Right lung (tissue), 2 donors: ENCODE measurements at regions not wholly inside any gene's neighbourhood (a gene's known extent, or its start where the extent isn't known, plus 50 kb on each side); places are given as distances from the start of the nearest gene placed in this dataset.

Experiments used
- DNase-seq, 2 donors: peaks; one replicate each; pipeline ENCODE4 v3.0.0-alpha.2; 2013

DNA sequence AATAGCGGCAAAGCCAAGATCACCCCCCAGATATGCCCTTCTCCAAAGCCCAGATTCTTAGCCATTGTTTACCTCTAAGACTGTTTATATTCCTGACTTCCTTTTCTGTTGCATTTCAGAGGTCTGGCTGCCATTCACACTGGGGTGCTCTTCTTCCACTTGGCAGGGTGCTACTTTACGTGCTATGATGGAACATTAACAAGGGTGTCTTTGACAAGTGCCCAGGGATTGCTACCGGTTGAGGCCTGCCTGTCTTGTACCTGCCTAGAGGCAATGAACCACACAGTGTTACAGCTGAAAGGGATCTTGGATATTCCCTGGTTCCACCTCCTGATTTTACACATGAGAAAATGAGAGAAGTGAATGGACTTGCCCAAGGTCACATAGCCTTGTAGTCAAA, 352.1 kb upstream of the KIF2A start:
- DNase-seq = no peak

DNA sequence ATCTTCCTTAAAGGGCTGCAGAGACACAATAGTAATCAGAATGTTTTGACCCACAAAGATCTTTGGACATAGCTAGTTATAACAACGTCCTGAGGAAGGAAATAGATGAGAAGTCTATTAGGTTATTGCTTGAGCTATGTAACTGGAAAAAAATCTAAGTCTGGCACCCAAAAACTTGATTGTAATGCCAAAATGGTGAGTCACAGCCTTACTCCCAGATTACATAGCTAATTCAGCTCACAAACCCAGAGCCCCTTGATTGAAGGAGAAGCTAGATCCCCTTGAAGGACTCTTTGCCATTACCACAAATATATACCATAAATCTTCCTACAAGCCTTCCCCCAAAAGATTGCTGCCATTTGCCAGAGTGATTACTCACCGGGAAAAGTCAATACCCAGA, 341.8 kb upstream of the KIF2A start:
- DNase-seq = no peak

DNA sequence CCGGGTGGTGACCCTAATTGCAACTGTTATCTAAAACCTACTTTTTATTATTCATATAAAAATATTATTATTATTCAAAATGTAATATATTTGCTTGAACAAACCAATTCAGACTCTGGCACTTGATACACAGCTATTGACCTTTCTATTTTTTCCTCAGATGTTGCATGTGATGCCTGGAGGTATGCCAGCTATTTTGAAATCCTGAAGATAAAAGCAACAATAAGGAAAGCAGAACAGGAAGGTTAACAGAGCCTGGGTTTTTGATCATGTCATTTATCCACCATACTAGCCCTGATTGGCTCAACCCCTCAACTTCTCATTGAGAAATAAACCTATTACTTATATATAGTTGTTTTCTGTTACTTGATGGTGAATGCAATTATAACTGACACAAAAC, 340.9 kb upstream of the KIF2A start:
- DNase-seq = peak in 1 of 2 donors; percentile 3

DNA sequence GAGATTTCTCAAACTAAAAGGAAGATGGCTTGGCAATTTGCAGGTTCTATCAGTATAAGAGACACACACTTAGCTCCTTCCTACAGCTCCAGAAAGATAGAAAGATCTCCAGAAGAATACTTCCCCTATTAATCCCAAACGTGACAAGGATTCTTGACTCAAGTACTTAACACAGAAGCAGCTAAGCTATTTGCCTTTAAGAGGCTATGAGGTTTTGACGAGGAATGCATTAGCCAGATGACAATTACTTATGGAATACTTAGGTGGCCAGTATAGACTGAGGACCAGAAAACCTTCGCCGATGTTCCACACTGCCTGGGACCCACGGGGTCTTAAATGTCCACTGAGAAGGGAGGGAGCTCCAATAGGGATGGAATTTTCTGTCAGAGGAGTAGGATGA, 340.5 kb upstream of the KIF2A start:
- no peak for DNase-seq

DNA sequence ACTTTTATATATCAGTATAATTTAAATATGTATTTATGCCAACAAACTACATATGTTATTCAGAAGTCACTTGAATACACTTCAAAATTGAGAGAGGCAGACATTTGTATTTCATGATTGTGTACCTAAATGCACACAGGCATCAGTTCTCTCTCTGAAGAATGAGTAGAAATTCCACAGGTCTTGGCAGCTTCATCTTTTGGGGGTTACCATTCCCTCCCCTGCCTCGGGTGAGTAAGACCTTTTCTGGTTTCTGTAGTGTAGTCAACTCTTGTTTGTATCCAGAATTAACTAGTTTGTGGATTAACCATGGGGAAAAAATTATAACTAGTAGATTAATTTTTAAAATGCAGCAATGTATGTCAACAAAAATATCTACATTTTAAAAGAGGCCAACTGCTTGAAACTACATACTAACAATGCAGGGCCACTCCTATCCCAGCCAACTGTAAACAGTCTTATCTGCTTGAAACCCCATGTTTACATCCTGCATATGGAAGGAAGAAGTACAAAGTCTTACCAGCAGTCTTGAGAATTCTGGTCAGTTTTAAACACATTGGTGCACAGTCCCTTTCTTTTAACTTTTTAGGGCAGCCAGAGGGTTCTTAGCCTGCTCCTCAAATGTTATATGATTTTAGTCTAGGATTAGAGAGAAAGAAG, 339.6 kb upstream of the KIF2A start:
- peak in 1 of 2 donors; percentile 2 for DNase-seq

DNA sequence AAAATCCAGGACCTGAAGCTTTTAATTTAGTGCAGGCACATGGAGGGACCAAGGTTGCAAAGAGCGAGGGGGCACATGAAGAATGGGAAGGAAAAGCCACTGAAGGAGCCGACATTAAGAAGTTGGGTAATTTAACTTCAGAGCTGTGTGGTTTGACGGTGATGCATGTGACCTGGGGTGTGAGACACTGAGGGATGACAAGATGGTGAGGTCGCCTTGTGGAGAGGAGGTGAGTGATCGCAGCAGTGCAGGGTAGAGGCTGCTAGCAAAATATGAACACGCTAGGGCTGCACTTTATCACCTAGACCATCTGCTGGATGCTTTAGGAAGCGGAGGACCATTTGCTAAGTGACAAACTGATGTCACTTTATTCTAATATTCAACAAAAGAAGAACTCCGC, 339.0 kb upstream of the KIF2A start:
- no peak for DNase-seq

DNA sequence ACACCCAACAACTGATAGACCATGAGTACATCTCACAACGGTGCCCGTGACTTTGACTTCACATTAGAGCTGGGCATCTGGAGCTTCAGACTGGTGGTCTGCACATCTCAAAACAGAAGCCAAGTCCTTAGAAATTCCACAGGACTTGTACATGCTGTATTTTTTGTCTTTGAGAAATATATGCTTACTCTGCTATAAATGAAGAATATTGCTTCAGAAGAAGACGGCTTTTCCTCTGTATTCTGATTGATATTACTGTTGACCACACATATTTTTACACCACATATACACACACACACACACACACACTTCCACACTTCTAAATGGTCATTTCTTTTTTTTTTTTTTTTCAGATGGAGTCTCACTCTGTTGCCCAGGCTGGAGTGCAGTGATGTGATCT, 338.3 kb upstream of the KIF2A start:
- DNase-seq = no peak

DNA sequence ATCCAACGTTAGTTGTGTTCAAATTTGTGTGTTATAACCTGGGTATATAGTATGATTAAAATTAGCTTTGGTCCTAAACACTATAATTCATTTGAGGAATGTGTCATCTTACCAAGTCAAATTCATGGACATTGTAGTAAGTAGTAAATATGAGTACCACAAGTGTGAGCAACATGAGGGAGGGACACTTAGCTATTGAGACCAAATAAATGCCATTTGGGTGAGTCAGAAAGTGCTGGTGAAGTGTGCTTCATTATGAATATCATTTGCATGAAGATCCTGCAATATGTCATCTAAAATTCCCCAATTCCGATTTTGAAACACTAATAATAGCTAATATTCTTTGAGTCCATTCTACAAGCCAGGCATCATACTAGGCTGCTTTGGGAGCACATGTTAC, 336.7 kb upstream of the KIF2A start:
- DNase-seq = no peak

DNA sequence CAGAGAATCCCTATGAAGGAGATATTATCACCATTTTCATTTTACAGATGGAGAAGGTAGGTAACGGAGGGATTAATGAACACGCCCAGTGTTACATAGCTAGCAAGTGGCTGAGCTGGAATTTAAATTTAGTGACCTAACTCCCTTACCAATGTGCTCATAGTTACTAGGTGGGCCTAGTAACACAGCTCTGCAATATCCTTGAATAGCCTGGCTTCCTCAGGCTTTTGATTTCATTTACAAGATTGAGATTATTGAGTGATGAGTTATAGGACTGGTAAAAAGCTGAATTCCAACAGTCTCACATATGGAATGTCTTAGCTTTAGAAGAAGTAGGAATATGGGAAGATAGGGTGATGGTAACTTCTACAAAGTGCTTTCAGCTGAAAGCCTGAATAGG, 336.3 kb upstream of the KIF2A start:
- DNase-seq = no peak

DNA sequence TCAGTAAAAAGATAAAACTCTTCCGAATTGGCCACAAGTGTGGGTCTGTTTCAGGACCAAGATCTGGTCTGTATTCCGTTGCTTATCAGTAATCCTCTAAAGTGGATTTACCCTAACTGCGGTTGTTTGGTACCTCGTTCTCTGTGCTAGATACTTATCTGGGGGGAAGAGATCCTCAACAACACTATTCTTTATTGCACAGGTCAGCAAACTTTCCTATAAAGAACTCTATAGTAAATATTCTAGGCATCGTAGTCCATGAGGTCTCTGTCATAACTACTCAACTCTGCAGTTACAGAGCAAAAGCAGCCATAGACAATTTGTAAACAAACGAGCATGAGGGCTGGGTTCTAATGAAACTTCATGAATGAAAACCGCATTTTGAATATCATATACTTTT, 335.8 kb upstream of the KIF2A start:
- no peak for DNase-seq

DNA sequence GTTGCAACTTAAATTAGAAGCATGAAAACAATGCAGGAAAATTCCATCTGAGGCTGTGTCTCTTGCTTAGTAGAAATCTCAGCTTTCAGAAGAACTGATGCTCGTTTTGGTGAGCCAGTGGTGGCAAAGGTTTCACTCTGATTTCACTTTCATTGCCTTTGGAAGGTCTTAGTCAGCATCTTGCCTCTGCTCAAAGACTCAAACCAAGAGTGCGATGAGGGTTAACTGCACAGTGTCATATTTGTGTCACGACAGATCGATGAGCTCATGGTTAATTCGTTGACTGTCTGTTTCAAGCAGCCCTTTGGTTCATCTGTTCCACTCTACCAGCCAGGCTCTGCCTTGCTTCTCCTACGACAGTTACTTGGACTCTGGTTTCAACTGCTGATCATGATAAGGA, 331.3 kb upstream of the KIF2A start:
- no peak for DNase-seq

DNA sequence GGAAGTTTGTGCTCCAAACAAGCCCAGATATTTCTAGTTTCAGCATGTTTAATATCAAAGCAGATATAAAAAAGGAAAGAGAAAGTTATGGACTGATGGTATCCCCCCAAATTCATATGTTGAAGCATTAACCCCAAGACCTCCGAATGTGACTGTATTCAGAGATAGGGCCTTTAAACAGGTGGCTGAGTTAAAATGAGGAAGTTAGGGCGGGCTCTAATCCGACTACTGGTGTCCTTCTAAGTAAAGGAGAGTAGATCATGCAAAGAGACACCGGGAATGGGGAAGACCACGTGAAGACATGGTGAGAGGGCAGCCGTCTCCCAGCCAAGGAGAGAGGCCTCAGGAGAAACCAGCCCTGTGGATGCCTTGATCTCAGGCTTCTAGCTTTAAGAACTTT, 324.1 kb upstream of the KIF2A start:
- DNase-seq = no peak

DNA sequence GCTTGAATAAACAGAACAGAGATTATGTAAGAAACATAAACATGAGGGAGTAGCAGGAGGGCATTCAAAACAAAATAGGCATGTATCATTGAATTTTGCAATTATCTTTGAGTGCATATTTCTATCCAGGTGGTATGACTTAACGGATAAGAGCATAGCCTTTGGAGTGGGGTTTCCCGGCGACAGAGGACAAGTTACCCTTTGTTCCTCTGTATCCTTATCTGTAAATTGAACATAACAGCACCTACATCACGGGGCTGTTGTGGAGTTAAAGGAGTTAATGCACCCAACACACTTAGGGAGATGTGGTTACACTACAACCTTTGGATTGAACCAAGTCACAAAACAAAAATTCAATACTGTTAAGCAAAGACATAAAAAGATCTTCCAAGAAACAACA, 314.6 kb upstream of the KIF2A start:
- DNase-seq = no peak

DNA sequence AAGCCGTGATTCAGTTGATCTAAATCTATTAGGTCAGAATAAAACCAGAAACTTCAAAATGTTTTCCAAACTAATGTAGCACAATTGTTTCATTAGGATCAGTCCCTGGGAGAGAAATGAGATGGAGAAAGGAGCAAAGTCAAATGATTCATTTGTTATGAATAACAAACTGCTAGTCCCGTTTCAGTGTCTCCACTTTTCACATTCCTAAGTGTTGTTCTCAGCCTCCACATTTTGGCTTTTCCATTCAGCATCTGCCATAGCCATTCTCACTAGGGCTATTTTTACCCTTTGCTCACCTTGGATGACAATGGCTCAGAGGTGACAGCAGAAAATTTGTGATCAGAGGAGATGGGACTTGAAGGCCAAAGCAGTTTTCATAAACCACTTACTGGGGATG, 314.1 kb upstream of the KIF2A start:
- no peak for DNase-seq

DNA sequence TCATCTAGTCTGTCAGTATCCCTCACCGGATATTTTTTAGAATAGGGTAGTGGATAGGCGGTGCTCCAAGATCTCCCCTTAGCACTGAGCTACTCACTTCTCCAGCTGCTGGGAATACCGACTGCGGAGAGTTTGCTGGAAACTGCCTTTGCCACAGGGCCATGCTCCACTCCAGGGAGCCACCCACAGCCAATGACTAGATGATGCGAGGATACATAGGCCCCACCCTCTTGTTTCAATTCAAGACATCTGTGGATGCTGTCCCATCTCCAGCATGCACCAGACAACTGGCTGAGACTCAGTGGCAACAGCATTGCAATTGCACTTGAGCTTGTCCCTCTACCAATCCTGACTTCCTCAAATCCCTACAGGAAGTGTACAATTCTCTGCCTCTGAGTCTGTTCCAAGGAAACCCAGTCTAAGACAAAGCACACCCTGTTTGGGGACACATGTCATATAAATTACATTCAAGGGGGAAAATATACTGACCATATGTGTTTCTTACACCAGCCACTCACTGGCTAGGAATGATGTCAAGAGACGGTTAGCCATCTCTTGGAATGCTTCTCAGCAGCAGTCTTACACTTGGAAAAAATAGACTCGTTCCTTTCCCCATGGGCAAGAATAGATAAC, 312.6 kb upstream of the KIF2A start:
- DNase-seq = no peak

DNA sequence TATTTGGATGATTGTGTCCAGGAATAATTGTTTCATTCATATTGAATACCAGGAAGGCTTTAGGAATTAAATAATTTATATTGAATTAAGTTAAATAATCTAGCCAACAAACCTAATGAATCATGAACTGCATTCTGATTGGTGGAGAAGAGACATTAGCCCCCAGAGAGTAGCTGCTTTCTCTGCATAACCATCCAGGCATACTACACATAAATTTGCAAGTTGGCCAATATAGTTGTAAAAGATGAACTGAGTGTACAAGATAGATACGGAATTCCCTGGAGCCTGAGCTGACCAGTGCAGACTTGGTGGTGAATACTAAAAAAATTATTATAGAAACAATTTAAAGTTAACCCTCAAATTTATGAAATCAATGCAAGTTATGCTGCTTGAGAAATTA, 311.8 kb upstream of the KIF2A start:
- DNase-seq = no peak

DNA sequence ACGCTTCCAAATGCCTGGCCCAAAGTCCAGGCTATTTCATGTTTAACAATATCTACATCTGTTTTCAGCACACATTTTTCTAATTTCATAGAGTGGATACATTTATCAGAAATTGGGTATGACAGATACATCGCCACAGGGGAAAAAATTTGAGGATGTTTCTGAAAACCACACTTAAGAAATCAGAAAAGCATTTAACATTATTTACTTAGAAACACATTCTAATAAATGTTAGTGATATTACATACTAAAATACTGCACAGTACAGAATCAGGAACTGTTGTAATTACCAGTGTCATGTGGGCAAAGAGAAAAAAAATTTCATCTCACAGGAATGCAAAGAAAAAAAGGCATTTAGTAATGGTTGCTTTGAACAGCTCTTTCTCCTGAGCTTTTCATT, 310.5 kb upstream of the KIF2A start:
- DNase-seq = no peak

DNA sequence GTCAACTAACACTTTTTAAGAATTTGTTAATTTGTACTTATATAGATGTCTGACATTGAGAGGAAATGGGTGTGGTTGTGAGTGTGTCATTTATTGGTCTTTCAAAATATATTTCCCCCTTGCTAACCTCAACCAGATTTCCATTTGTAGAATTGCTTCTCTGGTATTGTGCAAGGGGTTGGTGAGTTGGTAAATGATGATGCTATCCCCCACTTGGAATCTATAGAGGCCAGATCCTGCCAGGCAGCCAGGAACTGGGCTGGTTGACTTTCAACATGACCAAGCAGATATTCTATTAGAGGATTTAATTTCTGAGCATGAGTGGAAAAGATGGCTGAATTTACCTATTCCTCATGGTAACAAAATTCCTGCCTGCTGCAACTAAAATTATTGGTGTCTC, 306.6 kb upstream of the KIF2A start:
- no peak for DNase-seq

DNA sequence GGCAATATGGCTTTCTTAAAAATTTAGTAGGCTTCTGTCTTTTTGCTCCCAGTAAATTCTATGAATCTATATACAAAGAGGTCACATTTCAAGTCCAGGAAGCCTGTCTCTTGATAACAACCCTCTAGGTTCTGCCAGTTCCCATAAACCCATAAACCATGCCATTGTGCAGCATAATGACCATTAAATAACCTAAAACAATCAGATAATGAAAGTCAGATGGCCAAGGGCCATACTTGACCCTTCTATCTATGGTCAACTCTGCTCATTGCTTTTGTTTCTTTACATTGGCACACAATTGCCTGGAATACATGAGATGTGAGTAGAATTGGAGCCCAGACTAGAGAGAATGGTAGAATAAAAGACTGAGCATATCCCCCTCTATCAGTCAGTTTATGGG, 305.4 kb upstream of the KIF2A start:
- no peak for DNase-seq

DNA sequence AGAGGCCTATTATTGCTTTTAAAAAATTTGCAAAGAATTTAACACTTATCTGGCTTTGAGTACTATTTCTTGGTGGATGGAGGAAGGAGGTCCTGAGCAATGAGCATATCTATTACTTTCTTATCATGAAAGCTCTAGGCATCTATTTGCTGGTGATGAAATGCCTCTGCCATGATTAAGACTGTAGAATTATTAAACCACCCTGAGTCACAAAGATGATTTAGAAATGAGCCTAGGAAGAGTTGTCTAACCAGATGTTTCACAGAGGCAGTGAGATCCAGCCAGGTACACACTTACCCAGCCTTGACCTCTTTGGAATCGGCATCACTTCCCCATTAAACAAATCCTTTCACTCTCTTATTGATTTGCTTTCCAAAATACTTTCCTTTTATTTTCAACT, 304.4 kb upstream of the KIF2A start:
- DNase-seq = no peak

DNA sequence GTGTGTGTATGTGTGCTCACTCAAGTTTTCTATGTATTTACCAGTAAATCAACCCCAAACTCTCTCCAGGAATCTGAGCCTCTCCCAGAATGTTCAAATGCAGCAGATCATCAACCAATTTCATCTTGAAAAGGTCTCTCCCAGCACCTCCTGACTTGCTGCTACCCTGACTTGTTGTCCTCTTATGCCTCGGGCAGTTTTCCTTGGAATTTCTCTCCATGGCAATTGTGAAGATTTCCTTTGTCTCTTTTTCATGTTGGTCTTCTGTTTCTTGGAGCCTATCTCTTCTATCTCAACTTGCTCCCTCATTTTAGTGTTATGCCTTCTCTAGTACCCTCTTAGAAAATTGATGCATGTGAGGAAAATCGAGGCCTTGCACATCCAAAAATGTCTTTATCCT, 303.6 kb upstream of the KIF2A start:
- no peak for DNase-seq

DNA sequence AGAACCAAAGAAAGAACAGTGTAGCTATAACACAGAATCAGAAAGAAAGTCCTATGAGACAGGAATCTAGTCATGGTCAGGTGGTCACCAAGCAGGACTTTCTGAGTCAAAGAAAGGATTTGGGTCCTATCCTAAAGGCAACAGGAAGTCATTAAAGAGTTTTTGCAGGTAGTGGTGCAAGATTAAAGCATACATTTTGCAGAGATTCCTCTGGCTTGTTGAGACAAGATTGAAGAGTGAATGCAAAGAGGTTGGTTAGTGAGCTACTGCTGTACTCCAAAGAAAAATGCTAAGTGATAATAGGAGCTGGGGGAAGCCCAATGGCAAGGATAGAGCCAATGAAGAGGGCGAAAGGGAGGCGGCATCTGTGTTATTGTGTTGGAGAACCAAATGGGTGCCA, 300.5 kb upstream of the KIF2A start:
- no peak for DNase-seq

DNA sequence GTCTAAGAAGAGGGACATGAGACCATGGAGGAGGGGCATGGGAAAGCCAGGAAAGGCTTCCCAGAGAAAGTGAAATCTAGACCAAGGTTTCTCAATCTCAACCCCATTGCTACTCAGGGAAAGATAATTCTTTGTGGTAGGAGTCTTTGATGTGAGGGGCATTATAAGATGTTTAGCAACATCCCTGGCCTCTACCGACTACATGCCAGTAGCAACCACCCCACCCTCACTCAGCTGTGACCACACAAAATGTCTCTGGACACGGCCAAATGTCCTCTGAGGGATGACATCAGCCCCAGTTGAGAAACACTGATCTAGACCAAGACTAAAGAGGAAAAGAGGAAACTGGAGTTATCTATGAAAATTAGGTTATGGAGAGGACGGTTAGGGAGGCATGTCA, 298.5 kb upstream of the KIF2A start:
- DNase-seq = no peak

DNA sequence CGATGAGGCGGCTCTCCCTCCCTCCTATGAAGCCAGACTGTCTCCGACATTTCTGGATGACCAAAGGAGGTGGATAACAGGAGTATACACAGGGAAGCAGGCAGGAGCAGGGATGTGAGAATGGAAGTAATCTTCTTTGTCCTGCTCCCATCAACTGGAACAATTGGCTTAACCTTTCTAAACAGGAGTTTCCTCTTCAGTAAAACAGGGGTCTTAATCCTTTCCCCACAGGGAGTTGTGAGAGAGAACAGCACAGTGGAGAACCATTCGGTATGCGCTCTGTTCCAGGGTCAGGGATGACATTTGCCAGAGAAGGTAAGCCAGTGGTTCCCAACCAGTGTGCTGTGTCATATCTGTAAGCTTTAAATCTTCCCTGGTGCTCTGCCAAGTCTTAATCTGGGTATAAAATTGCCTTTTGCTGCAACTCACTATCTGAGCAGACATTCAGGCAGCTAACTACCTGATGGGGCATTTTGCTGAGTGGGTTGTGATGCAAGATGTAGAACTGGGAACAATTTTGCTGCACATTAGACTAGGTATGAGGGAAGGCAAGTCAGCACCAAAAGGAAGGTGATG, 294.8 kb upstream of the KIF2A start:
- no peak for DNase-seq
